ENCODE measurements at regions not wholly inside any gene's neighbourhood (a gene's known extent, or its start where the extent isn't known, plus 50 kb on each side); places are given as distances from the start of the nearest gene placed in this dataset.

GRCh38 chr1:165036403-165036802 lies 320.1 kb downstream of the LMX1A start:
- TF ChIP-seq POLR2A (IDR thresholded peaks at IDR 0.05; ENCODE audit: low read length) (no peak), GATA1 (IDR thresholded peaks at IDR 0.05; ENCODE audit: low read depth, low read length) (no peak)

Data from erythroblast (primary cell).